DMS53 treated with DMSO at 0.1 percent for 48 hours (cell line): ENCODE measurements at regions not wholly inside any gene's neighbourhood (a gene's known extent, or its start where the extent isn't known, plus 50 kb on each side); places are given as distances from the start of the nearest gene placed in this dataset.
"Not testable (repeated sequence)": the region's sequence is repeated elsewhere in the genome, so short reads cannot be mapped to it uniquely, and the experiment has no call there.

ENCODE experiments used
- DNase-seq: peaks from one replicate; lab custom pipeline; 2025; ENCODE audit not compliant: unreplicated experiment; lab: John Stamatoyannopoulos, UW

DNA sequence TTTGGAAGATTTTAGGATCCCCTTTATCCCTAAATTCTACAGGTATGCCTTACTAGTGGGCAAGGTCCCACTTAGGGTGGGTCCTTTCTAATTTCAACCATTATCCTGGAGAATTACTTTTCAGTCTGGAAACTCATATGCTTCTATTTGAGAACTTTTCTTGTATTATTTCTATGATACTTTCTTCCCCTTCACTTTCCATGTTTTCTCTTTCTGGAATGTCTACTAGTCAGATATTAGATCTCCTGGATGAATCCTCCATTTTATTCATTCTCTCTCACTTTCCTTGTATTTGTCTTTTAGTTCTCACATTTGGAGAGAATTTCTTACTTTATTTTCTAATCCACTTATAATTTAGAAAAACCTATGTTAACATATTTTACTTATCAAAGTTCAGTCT is 83.9 kb upstream of the SIPA1L2 start:
- no peak for DNase-seq

DNA sequence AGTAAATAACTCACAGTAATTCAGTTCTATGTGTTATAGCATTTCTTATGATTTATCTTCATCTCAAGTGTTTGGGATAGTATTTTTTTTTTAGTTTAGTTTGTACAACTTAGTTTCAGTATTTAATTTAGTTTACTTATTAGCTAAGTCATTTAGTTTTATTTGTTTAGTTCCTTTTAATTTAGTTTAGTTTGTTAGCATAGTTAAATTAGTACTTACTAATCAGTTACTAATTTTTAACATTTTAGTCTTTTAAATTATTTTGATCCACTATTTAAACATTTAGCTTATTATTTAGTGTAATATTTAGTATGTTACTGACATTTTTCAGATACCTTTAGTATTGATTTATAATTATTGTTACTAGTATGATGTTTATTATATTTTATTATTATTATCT is 85.2 kb upstream of the SIPA1L2 start:
- DNase-seq = no peak

DNA sequence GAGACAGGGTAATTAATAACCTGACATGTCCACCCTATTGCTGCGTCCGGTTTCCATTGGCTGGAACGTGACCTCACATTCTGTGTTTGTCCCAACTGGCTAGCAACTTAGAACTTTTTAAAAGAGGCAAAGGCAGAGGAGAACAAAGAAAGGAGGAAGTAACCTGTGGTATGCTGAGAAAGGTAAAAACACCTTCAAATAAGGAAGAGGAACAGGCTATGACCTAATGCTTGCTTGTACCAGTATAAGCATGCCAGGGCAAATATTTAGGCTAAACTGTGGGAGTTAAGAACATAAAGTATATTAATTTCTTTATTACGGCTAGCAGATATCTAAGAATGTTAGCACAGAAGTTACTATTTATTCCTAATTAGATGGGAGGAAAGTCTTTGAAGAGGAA is 87.3 kb upstream of the MAP10 start:
- DNase-seq = not testable (repeated sequence)

DNA sequence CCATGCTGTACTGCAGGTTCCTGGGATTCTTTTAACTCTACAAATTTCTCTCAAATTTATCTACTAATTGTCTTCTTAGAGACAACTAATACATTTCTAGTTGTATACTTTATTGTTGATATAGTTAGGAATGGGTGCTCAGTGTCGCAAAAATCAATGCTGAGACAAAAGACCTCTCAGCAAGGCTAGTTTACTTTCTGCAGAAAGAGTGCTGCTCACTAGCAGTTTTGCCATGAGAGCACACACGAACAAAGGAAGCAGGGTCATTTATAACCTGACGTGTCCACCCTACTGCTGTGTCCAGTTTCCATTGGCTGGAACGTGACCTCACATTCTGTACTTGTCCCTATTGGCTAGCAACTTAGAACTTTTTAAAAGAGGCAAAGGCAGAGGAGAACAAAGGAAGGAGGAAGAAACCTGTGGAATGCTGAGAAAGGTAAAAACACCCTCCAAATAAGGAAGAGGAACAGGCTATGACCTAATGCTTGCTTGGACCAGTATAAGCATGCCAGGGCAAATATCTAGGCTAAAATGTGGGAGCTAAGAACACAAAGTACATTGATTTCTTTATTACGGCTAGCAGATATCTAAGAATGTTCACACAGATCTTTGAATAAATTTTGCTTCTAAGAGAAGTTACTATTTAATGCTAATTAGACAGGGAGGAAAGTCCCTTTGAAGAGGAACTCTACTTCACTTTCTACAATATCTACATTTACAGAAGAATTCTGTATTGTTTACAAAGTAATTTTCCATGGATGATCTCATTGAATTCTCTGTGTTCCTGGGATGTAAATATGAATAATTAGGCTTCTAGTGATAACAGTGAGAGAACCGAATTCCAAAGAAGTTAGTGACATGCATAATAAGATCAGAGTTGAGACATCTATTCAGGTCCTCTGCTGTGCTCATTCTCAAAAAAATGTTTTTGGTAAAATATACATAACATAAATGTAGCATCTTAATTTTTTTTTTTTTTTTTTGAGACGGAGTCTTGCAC is 86.0 kb upstream of the MAP10 start:
- DNase-seq = no peak

DNA sequence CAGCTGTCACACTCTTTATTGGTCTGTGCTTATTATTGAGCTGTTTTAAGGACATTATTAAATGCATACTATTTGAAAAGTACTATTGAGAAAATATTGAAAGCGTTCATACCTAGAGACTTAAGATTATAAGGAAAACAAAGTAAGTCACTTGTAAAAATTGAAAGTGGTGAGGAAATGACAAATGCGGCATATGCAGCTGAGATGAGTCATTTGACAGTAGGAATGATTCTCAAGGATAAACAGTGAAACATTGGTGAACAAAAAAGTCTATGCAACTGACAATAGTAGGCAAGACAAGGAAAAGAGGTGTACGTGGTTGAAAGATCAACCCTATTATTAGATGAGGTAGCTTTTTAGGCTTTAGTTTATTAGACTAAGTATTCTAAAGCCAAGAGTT is 82.6 kb upstream of the MAP10 start:
- no peak for DNase-seq

DNA sequence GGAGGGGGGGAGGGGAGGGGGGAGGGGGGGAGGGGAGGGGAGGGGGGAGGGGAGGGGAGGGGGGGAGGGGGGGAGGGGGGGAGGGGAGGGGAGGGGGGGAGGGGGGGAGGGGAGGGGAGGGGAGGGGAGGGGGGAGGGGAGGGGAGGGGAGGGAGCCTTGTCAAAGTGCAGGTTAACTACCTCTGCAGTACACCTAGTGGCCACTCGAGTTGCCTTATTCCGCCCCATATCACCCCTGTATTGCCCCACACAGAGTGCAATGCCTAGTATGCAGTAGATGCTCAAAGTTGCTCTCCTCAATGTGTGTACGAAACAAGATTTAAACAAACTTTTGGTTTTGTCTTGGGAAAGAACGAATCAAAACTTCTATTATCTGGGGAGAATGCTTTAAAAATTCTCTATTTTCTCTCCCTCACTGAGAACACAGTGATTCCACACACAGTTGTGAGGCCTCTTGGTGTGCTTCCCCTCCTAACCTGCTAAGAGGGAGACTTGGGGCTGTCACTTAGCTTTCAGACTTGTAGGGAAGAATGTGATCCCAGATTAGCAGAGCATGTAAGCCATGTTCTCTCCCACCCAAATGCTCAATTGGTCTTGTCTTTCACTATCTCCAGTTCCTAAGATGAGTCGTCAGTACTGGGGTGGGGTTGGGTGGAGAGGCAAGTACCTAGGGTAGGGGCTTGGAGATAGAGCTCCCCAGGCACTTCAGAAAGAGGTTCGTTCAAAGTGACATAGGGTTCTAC is 79.7 kb upstream of the MAP10 start:
- no peak for DNase-seq

DNA sequence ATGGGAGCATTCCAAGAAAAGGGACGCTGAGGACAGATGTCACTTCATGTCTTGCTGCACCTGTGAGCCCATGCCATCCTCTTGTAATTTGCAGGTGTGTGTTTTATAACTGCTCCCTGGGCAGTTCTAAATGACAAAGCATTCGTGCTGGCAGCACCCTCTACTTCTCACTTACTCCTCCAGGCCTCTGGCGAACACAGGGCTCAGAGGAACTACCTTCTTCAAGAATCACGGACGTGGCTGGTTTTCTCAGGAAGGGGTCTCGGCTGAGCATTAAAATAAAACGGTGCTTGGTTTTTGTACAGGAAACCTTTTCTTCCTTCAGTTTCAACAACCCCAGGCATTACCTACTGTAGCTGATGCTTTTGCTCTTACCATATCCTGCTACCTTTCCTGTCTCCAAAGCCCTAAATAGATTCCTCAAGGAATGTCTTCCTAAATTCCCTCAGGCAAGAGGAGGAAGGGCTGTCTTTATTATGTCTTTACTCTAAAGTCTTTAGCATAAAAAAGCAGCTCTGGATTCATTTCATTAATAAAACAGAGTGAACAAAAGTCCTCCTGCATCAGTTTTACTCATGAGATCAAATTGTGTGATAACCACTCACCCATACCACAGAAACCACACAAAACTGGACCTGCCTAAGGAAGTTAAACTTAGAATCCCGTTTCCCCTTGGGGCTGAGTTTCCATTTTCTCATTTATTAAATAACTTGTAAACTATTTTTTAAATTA is 79.0 kb upstream of the MAP10 start:
- DNase-seq = no peak

DNA sequence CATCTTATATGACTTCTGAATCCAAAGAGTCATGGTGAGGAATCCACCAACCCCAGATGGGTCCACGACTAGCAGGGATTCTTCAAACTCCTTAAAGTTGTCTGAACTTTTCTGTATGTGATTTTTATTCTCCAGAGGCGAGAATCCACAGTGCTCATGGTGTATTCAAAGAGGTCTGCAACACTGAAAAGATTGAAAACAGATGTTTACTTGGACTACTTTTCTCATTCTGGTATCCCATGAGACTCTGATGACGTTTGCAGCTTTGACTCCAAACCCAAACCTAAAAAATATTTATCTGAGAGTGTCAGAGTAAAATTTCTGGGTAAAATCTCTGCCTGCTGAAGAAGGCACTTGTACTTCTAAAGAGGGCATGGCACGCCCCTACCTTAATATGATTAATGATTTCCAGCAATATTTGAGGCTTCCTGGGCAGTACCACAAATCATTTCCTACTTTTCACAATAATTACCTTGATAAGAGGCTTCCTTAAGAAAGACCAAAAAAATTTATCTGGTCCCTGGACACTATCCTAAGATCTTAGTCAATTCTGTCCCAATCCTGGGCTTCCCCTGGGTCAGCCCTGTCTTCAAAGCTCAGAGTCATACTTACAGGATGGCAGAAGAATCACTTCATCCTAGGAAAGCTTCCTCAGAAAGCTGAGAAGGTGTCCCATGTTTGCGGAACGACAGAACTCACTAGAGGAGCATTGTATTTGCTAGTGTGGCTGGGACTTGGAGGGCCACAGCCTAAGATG is 76.5 kb upstream of the MAP10 start:
- no peak for DNase-seq

DNA sequence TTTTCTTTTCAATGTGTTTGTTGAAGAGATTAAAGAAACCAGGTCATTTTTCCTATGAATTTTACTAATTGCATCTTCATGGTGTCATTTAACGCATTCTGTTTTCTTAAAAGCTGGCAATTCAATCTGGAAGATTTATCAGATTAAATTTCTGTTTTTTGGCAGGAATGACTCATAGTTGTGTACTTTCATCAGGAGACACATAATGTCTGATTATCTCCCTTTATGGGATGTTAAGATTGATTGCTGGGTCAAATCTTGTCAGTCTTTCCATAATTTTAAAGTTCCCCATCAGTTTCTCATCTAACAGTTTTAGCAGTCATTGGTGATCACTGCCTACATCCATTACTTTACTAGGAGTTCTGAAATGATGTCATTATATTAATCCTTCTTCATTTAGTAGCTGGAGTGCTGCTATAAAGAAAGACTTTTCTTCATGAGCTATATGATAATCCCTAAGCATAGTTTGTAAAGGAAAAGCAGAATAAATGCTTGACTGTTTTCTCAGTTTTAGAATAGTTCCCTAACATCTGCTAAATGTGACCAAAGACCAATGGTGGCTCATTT is 72.8 kb upstream of the MAP10 start:
- no peak for DNase-seq

DNA sequence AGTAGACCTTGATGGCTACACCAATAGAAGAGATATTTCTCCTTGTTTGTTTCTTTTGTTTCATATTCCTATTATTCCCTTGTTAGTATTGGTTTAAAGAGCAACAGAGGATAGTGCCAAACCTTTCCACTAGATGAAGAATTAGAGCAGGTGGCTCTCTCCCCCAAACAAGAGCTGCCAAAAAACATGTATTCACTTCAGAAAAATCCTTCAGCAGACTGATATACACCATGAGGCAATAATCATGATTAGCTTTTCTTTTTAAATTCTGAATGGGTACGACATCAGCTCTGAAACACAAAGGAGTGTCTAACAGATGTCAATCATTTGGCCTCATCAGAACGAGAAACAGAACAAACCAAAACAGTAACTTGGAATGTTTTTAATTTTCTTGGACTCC is 67.3 kb upstream of the MAP10 start:
- DNase-seq = no peak

DNA sequence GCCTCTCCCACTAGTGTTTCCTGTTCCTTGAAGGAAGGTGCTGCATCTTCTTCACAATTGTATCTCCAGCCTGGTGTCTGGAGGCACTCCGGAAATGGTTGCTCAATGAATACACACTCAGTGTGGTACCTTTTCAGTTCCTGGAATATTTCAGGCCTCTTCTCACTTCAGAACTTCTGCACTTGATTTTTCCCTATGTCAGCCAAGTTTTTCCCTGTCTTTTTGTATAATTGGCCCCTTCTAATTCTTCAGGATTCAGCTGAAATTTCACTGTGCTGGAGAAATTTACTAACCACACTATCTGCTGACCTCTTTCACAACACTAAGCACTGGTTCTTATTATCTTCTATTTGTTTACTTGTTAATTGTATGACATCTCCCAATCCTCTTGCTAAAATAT is 61.2 kb upstream of the MAP10 start:
- no peak for DNase-seq

DNA sequence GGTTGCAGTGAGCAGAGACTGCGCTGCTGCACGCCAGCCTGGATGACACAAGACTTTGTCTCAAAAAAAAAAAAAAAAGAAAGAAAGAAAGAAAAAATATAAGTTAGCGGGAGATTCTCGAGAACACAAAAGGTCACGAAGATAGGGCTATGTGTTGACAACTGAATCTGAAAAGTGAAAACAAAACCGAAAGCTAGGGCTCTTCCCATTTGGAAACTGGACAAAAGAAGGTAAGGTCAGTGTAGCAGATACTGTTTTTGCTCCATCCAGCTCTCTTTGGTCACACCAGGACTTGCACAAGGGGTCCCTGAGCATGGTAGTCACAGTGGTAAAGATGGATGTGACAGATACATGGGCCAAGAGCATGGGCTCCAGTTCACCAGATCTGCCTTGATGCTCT is 60.4 kb upstream of the MAP10 start:
- DNase-seq = no peak

DNA sequence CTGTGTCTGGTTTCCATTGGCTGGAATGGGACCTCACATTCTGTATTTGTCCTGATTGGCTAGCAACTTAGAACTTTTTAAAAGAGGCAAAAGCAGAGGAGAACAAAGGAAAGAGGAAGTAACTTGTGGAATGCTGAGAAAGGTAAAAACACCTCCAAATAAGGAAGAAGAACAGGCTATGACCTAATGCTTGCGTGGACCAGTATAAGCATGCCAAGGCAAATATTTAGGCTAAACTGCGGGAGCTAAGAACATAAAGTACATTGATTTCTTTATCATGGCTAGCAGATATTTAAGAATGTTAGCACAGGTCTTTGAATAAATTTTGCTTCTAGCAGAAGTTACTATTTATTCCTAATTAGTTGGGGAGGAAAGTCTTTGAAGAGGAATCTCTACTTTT is 59.5 kb upstream of the MAP10 start:
- not testable (repeated sequence) for DNase-seq

DNA sequence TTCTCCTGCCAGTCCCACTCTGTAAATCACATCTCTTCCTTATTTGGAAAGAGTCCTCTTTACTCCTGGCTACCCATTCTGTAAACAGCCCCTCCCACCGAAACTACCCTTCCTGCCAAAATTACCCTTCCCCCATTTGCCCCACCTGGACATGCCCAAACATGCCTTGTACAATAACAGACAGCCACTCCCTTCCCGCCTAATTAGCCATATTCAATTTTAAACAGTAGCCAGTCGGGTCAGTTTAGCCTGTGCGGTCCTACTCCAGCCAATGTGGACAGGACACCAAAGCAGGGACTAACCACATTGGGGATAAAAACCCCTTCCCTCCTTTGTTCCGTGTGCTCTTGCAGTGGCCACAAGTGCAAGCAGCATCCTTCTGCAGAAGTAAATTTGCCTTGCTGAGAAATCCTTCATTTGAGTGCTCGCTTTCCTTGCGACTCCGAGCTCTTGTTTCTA is 56.3 kb upstream of the MAP10 start:
- no peak for DNase-seq

DNA sequence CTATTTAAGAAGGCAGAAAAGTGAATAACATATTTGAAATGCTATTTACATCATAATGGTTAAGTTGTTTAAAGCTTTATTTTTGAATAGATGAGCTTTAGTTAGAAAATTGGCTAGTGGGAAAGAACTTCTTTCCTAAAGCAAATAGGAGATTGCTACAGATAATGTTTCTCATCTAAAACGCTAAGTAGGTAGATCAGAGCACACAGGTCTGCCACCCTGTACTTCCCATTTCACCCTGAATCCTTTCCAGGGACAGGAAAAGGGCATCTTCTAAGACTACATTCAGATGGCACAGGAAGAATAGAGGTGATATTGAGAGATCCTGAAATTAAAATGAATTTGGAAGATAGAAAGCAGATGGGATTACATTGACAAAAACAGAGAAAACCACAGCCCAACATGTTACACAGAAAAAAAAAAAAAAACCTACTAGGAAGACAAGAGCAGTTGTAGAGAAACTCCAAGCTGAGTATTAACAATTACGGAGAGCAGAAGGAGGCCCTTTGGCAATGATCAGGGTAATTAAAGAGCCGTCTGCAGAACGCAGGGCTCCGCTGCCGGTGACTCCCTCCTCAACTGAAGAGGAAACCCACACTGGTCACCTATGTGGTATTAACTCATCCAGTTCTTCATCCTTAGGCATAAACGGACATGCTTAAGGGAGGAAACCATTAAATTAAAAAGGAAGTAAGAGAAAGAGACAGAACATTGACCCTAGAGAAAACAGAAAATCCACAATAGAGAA is 53.6 kb upstream of the MAP10 start:
- DNase-seq = no peak

DNA sequence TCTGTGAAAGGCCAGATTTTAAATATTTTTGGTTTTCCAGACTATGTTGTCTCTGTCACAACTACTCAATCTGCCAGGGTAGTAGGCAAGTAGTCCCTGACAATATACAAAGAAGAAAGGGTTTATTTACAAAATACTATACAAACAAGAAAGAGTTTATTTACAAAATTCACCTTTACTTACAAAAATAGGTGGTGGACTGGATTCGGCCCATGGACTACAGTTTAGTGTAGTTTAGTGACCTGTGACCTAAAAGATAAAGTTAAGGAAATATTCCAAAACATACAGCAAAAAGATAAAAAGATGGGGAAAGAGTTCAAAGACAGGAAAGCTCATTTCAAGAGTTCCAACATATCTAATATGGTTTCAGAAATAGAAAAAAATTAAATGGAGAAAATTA is 52.9 kb upstream of the MAP10 start:
- no peak for DNase-seq

DNA sequence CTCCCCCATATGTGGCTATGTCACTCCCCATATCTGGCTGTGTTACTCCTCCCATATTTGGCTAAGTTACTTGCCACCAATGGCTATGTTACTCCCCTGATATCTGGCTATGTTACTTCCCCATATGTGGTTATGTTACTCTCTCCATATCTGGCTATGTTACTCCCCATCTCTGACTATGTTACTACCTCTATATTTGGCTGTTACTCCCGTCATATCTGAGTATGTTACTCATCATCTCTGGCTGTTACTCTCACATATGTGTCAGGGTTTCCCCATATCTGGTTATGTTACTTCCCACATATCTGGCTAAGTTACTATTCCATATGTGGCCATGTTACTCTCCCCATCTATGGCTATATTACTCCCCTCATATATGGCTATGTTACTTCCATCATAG is 50.3 kb upstream of the MAP10 start:
- no peak for DNase-seq
